GM18519 (cell line): ENCODE measurements at regions not wholly inside any gene's neighbourhood (a gene's known extent, or its start where the extent isn't known, plus 50 kb on each side); places are given as distances from the start of the nearest gene placed in this dataset.

Experiments
- ATAC-seq: cut with Tn5 transposase; IDR thresholded peaks from one replicate; pipeline ENCODE4 v1.9.1; 2021; ENCODE audit warnings: mild to moderate bottlenecking, moderate library complexity; ENCODE audit not compliant: unreplicated experiment, low FRiP score

GRCh38 chr3:124514683-124515082 is 215.6 kb upstream of the UMPS start:
- no peak for ATAC-seq

DNA sequence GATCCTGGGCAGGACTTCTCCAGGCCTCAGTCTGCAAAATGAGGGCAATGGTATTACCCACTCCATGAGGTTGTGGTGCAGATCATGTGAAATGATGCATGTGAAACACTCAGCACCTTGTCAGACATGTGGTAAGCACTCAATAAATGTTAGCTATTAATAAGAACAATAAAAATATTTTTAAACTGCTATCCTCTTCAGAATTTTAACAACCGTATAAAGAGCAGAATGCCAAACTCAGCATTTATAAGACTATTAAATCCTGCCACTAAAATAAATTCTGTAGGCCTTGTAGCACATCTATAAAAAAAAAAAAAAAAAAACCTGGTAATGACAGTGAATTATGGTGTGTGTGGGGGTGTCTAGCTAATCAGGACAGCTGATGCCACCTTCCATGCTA is 213.9 kb upstream of the UMPS start:
- no peak for ATAC-seq

- no peak for ATAC-seq
Observed at GRCh38 chr3:124517306-124517705, 212.9 kb upstream of the UMPS start.

DNA sequence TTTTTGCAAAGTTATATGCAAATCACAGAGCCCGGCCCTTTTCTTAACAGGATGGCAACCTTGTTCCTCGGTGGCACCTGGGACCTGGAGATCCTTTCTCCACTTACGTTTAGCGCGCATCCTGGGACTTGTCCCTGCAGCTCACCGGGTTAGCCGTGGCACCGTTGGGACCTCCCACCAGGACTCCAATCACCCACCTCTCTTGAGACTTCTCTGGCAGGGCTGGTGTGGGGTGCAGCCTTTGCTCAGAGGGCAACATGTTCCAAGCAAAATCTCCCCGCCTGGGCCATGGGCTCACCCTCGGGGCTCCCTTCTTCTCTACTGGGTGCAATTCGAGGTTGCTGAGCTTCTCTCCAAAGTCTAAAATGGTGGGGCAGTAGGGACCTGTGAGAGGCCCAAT is 211.9 kb upstream of the UMPS start:
- ATAC-seq: no peak

DNA sequence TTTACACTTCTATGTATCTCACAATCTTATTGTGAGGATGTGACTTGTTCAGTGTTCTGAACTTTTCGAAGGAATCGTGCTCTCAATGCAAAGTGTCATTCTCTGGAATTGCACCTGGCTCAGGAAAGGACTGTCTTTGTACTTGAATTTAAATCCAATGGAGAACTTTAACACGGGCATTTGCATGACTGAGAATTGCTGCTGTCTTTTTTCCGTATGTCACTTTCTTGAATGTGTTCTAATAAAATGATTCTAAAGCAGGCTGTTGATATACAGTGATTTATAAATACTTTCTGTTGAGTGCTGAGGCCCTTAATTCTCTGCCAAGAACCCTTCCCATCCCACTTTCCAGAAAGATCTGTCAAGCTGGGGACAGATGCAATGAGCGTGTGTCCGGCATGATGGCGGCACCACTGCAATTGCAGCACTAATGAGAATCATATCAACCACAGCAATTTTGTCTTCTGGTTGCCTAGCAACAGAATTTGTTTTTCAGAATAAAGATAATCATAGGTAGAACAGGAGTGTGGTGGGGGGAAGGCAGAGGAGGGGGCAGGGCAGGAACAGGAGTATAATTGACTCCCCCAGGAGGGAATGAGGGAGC is 210.6 kb upstream of the UMPS start:
- no peak for ATAC-seq

DNA sequence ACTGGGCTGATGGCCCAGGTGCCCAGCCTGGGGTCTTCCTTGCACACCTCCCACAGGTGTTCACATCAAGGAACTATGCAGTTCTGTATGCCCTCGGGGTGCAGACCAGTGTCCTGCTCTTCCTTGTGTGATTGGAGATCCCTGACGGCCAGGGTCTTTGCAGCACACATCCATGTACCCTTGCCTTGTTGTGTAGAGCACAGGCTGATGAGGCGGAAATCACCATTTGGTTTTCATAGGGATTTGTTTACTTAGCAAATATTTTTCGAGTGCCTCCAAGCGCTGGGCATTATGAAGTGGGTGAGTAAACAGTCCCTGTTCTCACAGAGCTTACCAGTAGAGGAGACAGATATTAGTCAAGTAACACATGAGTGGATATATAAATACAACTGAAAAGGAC is 209.3 kb upstream of the UMPS start:
- ATAC-seq: no peak

- no peak for ATAC-seq
Observed at GRCh38 chr3:124522082-124522625, 208.1 kb upstream of the UMPS start.

DNA sequence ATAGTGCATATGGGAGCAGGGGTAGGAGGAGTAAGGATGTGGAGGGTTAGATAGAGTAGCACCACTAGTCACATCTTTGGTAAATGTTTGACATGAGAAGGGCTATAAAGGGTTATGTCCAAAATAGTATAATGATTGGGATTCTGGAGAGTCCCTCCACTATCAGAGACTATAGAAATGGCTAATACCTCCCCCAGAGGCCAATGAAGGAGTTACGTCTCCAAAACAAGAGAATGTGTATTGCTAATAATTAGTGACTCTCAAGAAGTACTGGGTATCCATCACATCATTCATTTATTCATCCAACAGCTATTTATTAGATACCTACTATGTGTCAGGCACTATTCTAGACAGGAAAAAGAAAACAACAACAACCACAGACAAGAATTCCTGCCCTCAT is 203.7 kb upstream of the UMPS start:
- no peak for ATAC-seq

DNA sequence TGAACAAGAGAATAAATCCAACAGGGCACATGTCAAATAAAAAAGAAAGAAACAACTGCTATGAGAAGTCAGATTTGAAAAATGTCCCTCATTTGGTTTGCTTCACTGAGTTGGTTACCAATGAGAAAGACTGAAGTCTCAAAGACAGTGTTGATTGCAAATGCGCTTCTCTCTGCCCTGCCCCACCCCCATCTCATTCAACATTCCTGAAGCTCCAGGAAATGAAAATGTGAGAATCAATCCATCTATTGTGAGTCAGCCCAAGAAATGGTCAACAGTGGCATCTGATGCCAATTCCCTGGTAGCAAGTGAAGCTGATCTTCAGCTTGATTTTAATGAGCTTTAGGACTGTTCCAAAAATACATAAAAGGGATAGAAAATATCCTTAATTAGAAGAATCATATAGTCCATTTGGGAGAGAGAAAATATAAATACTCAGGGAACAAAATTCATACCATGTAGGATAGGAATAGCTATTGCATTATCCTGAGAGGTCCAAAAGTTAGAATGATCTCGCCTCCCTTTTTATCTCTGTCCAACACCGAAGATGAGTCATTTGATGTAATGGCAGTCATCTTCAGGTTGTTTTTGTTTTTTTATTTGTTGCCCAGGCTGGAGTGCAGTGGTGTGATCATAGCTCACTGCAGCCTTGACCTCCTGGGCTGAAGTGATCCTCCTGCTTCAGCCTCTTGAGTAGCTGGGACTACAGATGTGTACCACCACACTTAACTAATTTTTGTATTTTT is 200.3 kb upstream of the UMPS start:
- no peak for ATAC-seq

DNA sequence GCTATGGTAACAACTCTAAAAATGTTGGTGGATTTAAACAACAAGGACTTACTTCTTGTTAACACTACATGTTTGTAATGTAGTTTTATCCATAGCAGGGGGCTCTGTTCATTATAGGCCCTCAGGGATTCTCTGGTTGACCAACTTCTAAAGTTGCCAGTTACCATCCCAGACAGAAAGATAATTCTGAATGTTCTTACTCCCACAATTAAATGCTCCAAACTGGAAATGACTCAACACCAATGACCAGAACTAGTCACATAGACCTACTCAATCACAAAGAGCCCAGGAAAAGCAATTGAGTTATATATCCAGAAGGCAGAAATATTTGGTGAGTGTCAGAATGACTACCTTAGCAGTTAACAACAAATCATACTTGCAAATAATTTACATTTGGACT is 199.3 kb upstream of the UMPS start:
- no peak for ATAC-seq

GRCh38 chr3:124532071-124532470 is 198.2 kb upstream of the UMPS start:
- ATAC-seq: no peak

GRCh38 chr3:124535306-124535705 is 194.9 kb upstream of the UMPS start:
- no peak for ATAC-seq

DNA sequence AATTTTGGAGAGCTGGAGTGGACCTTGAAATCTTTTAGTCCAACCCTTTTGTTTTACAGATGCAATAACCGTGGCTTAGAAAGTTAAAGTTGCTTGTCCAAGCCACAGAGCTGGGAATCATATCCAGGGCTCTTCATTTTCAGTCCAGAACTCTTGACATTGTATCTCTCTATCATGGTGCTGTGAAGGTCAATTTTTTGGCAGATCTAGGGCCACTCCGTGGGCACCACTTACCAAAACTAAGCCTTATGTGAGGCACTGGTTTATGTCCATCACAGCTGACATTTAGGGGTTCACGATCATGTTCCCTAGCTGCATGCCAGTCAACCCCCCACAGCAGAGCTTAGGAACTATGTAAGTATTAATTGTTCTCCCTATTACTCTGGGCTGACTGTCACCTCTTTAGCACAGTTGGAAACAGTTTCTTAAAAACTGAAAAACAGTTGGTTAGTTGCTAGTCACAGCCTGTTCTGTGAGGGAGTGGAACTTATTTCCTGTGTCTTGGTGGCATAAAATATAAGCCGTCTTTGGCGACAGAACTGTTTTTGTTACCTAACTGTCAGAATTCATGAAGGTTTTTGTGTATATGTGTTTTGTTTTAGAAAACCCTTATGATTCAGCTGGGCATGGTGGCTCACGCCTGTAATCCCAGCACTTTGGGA is 189.6 kb upstream of the UMPS start:
- no peak for ATAC-seq

DNA sequence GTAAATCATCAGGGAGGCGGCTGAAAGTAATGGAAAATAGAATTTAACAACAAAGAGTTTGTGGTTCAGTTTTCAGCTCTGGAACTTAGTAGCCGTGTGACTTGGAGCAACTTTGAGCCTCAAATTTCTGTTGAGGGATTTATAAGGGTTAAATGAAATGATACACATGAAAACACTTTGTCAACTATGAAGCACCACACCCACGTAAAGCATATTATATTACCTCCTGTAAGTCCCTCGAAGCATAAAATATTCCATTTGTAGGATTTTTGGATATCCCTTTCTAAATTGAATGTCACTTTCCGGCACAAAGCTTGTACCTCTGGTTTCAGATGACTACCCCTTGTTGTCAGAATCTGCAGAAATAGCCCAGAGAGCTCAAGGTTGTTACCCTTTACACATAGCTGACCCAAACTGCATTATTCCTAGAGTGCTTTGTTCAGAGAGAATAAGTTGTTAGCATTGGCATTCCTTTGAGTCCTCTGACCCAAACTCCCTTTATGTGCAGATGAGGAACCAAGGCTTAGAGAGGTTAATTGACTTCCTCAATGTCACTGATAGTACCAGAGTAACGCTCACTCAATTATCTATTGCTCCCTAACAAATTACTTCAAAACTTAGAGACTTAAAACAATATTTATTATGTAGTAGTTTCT is 187.9 kb upstream of the UMPS start:
- ATAC-seq: no peak

GRCh38 chr3:124545891-124546290 is 184.4 kb upstream of the UMPS start:
- ATAC-seq: no peak

DNA sequence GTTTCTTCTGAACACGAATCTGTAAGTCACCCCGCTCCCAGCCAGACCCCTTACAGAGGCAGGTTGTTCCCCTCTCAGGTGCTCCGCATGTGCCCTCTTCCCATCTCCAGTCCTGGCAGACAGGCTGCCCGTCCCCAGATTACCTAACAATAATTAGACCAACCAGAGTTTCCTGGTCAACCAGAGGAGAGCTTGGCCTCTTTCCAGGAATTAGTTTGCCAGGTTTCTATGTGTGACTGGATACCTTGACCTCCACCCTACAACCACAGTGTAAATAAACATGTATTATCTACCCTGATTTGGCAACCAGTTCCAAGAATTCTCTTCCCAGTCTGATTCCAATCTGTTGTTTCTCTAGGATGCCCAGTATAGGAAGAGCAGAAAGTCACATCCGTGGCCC is 178.0 kb upstream of the UMPS start:
- ATAC-seq: no peak

- no peak for ATAC-seq
Observed at GRCh38 chr3:124553178-124553577, 177.1 kb upstream of the UMPS start.

DNA sequence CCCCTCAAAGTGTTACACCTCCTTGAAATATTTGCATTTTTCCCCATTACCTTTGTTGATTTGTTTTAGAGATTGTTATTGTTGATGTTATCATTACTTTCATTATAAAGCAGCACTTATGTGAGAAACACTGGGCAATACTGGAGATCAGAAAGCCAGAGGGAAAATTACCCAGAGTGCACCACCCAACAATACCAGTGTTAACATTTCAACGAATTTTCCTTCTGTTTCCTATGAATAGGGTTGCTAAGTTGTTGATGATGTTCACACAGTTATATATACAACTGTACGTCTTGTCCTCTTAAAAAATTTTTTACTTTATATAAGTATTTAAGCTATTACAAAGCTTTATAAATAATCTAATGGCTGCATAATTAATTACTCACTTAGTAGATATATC is 173.6 kb upstream of the UMPS start:
- no peak for ATAC-seq

- ATAC-seq: no peak
Observed at GRCh38 chr3:124557433-124558232, 172.6 kb upstream of the UMPS start.
